Activated CD4-positive, alpha-beta T cell treated with anti-CD3 and anti-CD28 coated beads, Interleukin-2, Interleukin-4, amounts not matched to agents 100 ng/mL and 50 ng/mL, durations not matched to agents 16 hours and 8 hours (primary cell): ENCODE measurements at regions not wholly inside any gene's neighbourhood (a gene's known extent, or its start where the extent isn't known, plus 50 kb on each side); places are given as distances from the start of the nearest gene placed in this dataset.
"Not testable (repeated sequence)": the region's sequence is repeated elsewhere in the genome, so short reads cannot be mapped to it uniquely, and the experiment has no call there.

ENCODE experiments used
- DNase-seq: peaks from one replicate; pipeline ENCODE4 v3.0.0-alpha.2; 2020; ENCODE audit warnings: low spot score

GRCh38 chr5:91820874-91821273 is 437.8 kb upstream of the ARRDC3 start:
- no peak for DNase-seq

DNA sequence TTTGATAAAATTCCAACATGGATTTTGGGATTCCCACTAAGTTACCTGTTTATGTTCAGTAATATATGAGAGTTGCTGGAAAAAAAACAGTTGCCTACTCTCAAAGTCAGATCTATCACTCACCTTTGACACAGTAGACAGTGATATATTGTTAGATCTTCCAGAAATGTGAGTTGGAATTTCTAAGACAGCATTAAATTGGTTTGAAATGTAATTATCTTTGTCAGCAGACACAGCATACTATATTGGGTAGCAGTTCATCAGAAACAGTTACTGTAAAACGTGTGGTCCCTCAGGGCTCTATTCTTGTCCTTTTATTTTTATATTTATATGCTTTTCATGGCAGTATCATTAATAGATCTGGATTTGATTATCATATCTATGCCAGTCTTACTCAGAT is 433.6 kb upstream of the ARRDC3 start:
- no peak for DNase-seq

DNA sequence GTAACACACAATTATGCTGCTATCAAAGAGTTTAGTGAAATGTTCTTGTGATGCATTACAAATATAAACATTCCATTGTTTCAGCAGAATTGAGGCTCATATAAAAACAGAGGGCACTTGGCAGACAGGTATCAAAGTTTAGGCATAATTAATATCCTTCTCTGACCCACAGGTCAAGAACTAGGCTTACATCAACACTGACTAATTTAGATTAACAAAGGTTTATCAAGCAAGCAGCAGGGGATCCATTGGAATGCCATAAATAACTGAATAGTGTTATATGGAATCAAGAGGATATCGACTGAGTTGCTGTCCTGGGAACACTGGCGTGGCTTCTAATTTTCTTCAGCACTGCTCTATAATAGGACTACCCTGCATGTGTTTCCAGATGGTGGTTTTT is 414.5 kb upstream of the ARRDC3 start:
- no peak for DNase-seq

GRCh38 chr5:91794856-91795548 is 411.9 kb upstream of the ARRDC3 start:
- no peak for DNase-seq

- no peak for DNase-seq
Measured at GRCh38 chr5:91794455-91794854, 411.3 kb upstream of the ARRDC3 start.

DNA sequence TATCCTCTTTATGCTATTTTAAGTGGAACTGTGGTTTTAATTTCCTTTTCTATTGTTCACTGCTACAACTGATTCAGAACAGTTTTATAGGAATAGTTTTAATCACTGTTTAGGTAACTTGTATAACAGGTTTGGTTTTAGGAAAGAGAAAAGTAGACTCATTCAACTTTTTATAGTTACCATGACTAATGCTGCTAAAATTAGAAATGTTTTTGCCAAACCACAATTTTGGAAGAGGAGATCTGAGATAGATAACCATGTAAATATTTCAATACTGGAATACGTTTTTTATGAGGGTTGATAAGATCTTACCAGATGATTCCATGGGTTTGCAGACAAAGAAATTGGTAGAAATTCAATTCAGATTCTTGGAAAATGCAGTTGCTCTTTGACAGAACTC is 404.6 kb upstream of the ARRDC3 start:
- DNase-seq, result no peak

- no peak for DNase-seq
Measured at GRCh38 chr5:91777671-91778070, 394.6 kb upstream of the ARRDC3 start.

DNA sequence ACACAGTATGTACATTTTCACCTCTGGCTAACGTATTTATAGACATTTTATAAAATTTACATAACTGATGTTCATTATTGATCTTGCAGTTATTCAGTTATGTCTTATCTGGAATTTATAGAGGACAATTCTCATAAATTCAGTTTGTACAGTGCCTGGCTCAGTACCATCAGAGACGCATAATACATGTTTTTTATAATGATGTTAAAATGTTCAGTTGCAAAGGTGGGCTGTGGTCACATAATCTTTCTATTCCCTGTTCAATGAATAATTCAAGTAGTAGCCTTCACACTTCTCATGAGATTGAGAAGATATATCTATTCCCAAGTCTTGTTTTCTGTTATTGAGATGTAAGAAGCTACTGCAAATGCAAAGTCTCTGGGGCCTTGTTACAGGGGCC is 393.1 kb upstream of the ARRDC3 start:
- no peak for DNase-seq

GRCh38 chr5:91770400-91770799 is 387.3 kb upstream of the ARRDC3 start:
- DNase-seq, result no peak

GRCh38 chr5:91757383-91757782 is 374.3 kb upstream of the ARRDC3 start:
- DNase-seq, result not testable (repeated sequence)

DNA sequence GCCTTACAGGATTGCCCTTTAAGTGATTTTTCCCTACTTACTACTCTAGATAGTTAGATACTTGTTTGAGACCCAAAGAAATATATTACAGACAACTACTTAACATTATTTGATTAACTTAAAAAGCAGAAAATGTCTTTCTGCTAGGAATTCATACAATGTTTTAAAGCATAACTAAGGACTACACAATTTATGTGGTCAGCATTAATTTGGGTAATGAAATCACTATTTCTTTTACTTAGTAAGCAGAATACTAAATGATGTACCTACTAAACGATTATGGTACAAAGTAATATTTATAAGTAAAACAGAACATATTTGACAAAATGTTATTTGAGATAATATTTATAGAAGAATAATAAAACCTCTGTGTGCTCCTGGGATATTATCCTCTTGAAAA is 371.9 kb upstream of the ARRDC3 start:
- DNase-seq, result no peak

- not testable (repeated sequence) for DNase-seq
Measured at GRCh38 chr5:91744470-91744869, 361.4 kb upstream of the ARRDC3 start.

DNA sequence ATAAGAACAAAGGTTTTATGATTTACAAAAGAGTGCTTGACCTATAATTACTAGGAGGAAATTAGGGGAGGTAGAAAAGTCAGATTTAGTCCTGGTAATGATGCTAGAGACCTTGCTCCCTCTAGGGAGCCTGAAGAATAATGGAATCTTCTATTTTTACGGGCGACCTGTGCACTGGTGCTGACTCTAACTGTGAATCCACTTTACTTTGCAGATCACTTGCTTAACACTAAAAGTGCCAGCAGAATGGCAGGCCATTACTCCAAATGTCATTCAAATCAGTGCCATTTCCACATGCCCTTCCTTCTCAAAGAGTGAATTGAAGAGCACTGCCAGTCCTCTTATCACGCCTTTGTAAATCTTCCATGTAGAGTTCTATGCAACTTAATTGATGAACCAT is 359.4 kb upstream of the ARRDC3 start:
- no peak for DNase-seq

- DNase-seq, result no peak
Measured at GRCh38 chr5:91741764-91742505, 358.8 kb upstream of the ARRDC3 start.

DNA sequence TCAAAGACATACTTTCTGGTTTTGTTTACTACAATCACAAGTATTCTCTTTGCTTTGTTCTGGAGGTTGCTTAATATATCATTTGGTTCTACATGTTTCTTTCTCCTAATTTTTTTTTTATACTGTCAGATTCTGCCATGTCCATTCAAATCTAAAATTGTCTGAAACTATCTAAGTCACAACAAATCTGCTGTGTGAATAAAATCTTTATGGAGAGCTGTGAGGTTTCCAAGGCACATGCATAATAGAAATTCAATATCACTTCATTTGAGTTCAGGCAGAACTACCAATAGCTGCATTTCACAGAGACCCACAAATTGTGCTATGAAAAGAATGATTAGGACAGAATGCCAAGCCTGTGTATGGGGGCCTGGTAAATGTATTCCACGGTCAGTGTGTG is 346.9 kb upstream of the ARRDC3 start:
- no peak for DNase-seq

DNA sequence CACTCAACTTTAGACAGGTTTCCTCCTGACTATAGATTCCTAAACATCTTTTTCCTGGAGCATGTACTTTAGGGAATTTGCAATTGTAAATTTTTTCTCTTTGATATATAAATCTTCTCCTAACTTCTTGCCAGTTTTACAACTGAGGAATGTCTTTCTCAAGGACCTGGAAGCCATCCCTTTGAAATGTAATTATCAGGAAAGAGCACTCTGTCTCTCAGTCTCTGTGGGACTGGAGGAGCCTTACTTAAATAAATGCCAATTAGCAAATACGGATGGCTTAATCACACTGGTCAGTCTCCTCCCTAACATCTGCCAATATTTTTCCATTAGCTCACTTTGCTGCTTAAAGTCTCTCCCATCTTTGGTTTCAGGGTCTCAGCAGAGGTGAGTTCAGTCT is 344.3 kb upstream of the ARRDC3 start:
- DNase-seq, result no peak

DNA sequence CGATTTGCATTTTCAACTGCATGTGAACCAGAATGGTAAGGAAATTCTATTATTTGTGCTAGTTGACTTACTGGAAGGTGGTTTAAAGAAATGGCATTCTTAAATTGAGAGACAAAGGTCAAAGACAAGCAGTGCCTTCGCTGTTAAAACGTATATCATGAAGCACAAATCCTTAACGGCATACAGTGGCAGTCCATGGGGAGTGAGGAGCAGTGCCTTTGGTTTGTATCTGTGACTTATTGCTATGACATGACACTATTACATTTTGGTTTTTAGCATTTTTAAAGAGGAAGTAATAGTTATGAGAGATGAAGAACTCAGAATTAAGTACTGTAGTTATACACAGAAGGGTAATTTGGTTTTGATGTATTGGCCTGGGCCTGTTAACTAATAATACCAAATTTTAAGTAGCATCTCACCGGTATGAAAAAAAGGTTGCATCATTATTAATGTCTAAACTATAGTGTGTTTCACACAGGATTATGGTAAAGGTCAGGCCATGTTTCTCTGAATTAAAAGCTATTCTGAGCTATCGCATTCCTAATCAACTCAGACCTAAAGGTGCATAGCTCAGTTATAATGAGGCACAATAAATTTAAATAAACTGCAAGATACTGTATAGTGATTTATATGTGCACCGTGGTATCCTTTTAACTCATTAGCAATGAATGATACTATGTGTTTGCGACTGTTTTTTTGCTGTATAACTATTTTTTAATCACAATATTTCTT is 339.8 kb upstream of the ARRDC3 start:
- DNase-seq, result no peak

GRCh38 chr5:91712718-91713117 is 329.6 kb upstream of the ARRDC3 start:
- DNase-seq, result no peak

DNA sequence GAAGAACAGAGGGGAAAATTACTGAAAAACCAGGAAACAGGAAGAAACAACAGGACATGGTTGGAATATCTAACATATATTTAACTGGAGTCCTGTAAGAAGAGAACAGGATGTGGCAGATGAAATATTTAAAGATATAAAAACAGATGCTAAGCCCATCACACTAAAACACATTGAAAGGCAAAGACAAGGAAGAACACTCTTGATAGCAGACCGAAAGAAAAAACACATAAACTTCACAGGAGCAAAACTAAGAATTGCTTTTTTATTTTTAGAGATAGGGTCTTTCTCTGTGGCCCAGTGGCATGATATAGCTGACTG is 324.4 kb upstream of the ARRDC3 start:
- no peak for DNase-seq

GRCh38 chr5:91706785-91707520 is 323.8 kb upstream of the ARRDC3 start:
- DNase-seq, result no peak

DNA sequence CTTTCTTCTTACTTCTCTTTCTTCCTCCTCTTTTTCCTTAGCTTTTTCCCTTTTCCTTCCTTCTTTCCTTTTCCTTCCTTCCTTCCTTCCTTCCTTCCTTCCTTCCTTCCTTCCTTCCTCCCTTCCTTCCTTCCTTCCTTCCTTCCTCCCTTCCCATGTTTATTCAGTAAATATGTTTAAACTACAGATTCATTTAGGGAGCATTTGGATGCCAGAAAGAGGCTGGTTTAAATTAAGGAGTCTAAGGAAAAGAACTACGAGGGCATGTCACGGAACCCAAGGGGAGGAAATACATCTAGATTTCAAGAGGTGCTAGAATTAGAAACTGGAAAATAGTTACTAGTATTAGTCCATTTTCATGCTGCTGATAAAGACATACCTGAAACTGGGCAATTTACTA is 320.0 kb upstream of the ARRDC3 start:
- no peak for DNase-seq

- no peak for DNase-seq
Measured at GRCh38 chr5:91699429-91699828, 316.3 kb upstream of the ARRDC3 start.

DNA sequence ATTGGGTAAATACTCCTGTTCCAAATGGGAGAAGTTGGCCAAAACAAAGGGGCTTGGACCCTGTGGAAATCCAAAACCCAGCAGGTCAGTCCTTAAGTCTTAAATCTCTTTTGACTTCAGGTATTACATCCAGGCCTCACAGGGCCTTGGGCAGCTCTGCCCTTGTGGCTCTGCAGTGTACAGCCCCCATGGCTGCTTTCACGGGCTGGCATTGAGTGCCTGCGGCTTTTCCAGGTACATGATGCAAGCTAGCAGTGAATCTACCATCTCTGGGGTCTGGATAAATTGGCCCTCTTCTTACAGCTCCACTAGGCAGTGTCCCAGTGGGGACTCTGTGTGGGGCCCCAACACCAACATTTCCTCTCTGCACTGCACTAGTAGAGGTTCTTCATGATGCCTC is 308.5 kb upstream of the ARRDC3 start:
- DNase-seq, result no peak
